MCF 10A (cell line): ENCODE measurements at regions not wholly inside any gene's neighbourhood (a gene's known extent, or its start where the extent isn't known, plus 50 kb on each side); places are given as distances from the start of the nearest gene placed in this dataset.

Experiments used
- BruUV-seq: library from RNA; stranded (reverse); fragments of 400-500 nt; replicated peaks from 2 replicates; lab custom pipeline; 2021; lab: Mats Ljungman, UMichigan
- CTCF ChIA-PET: fragments of 300-600 bp; sonication (Branson Sonifier 250); formaldehyde crosslinking; extraction: SDS; loops from one replicate; lab custom pipeline; 2021; ENCODE audit warnings: antibody characterized with exemption, inconsistent platforms; lab: Yijun Ruan, JAX
- POLR2A ChIA-PET: fragments of 300-600, 350-650 bp; sonication (Branson Sonifier 250); formaldehyde crosslinking; extraction: SDS; loops from one replicate; lab custom pipeline; 2020; ENCODE audit warnings: antibody characterized with exemption, inconsistent platforms; lab: Yijun Ruan, JAX
- DNase-seq: peaks from one replicate; pipeline ENCODE4 v3.0.0-alpha.2; 2018; ENCODE audit not compliant: unreplicated experiment
- H3K27ac Mint-ChIP-seq: one replicate; pipeline ENCODE4 v1.8.0; 2022; ENCODE audit warnings: mild to moderate bottlenecking, low read depth, mixed read lengths; ENCODE audit not compliant: unreplicated experiment
- H3K27me3 Mint-ChIP-seq: one replicate; pipeline ENCODE4 v1.8.0; 2022; ENCODE audit warnings: mixed read lengths; ENCODE audit not compliant: insufficient read depth, unreplicated experiment
- H3K36me3 Mint-ChIP-seq: one replicate; pipeline ENCODE4 v1.8.0; 2022; ENCODE audit warnings: mild to moderate bottlenecking, moderate library complexity, mixed read lengths; ENCODE audit not compliant: insufficient read depth, unreplicated experiment
- H3K4me1 Mint-ChIP-seq: one replicate; pipeline ENCODE4 v1.8.0; 2022; ENCODE audit warnings: mixed read lengths; ENCODE audit not compliant: insufficient read depth, unreplicated experiment
- H3K4me3 Mint-ChIP-seq: one replicate; pipeline ENCODE4 v1.8.0; 2022; ENCODE audit warnings: mild to moderate bottlenecking, moderate library complexity, mixed read lengths; ENCODE audit not compliant: unreplicated experiment
- H3K9me3 Mint-ChIP-seq: one replicate; pipeline ENCODE4 v1.8.0; 2022; ENCODE audit warnings: mixed read lengths; ENCODE audit not compliant: unreplicated experiment
- intact Hi-C: fragments of 100-400 bp; cut with micrococcal nuclease; formaldehyde crosslinking; loops from 2 replicates; pipeline ENCODE4 v1.14.1; 2022
- TF ChIP-seq, protein P1 (sequence below): fragments of 200-600 bp; IDR thresholded peaks from one replicate; pipeline ENCODE4 v1.8.0; 2022; ENCODE audit warnings: antibody characterized with exemption, mild to moderate bottlenecking; ENCODE audit not compliant: unreplicated experiment

DNA sequence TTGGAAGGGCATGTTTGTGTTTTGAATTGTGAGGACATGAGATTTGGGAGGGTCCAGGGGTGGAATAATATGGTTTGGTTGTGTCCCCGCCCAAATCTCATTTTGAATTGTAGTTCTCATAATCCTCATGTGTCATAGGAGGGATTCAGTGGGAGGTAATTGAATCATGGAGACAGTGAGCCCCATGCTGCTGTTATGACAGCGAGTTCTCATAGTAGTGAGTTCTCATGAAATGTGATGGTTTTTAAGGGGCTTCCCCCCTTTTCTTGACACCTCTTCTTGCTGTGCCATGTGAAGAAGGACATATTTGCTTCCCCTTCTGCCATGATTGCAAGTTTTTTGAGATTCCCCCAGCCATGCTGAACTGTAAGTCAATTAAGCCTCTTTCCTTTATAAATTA lies 260.0 kb downstream of the DUSP6 start:
- H3K4me1 Mint-ChIP-seq = no peaks in the 10 kb centered on the region
- BruUV-seq = no TSS peak
- no peaks in the 10 kb centered on the region for H3K27me3 Mint-ChIP-seq
- no peak overlapping the region for H3K4me3 Mint-ChIP-seq
- intact Hi-C loops = no loop called here
- no peaks in the 10 kb centered on the region for H3K36me3 Mint-ChIP-seq
- CTCF ChIA-PET = no interaction called here
- no peak overlapping the region for H3K27ac Mint-ChIP-seq
- TF ChIP-seq, protein P1, sequence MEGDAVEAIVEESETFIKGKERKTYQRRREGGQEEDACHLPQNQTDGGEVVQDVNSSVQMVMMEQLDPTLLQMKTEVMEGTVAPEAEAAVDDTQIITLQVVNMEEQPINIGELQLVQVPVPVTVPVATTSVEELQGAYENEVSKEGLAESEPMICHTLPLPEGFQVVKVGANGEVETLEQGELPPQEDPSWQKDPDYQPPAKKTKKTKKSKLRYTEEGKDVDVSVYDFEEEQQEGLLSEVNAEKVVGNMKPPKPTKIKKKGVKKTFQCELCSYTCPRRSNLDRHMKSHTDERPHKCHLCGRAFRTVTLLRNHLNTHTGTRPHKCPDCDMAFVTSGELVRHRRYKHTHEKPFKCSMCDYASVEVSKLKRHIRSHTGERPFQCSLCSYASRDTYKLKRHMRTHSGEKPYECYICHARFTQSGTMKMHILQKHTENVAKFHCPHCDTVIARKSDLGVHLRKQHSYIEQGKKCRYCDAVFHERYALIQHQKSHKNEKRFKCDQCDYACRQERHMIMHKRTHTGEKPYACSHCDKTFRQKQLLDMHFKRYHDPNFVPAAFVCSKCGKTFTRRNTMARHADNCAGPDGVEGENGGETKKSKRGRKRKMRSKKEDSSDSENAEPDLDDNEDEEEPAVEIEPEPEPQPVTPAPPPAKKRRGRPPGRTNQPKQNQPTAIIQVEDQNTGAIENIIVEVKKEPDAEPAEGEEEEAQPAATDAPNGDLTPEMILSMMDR = no peak
- POLR2A ChIA-PET = interaction anchor here (0.8 to 1.6 kb wide), 2 partner anchors 28 to 933 kb away, joined by 3 read pairs; no protein-coding TSS in a partner anchor
- H3K9me3 Mint-ChIP-seq = peaks cover 15% of the 10 kb centered on the region
- DNase-seq = no peak

DNA sequence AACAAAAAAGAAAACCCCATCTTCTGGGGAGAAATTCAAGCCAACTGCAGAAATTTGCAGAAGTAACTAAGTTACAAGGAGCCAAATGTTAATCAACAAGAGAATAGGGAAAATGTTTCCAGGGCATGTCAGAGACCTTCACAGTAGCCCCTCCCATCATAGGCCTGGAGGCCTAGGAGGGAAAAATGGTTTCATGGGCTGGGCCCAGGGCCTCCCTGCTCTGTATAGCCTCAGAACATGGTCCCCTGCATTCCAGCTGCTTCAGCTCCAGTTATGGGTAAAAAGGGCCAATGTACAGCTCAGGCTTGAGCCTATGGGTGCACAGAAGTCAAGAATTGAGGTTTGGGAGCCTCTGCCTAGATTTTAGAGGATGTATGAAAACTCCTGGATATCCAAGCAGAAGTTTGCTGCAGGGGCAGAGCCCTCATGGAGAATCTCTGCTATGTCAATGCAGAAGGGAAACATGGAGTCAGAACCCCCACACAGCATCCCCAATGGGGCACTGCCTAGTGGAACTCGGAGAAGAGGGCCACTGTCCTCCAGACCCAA lies 260.9 kb downstream of the DUSP6 start:
- H3K27ac Mint-ChIP-seq = no peak overlapping the region
- ChIA-PET CTCF (no interaction called here), POLR2A (interaction anchor here (1.6 kb wide), 1 partner anchor 27 kb away, joined by 3 read pairs; no protein-coding TSS in a partner anchor)
- no peaks in the 10 kb centered on the region for H3K4me1 Mint-ChIP-seq
- peaks cover 15% of the 10 kb centered on the region for H3K9me3 Mint-ChIP-seq
- no peak for DNase-seq
- no peak overlapping the region for H3K4me3 Mint-ChIP-seq
- intact Hi-C loops = no loop called here
- no peaks in the 10 kb centered on the region for H3K27me3 Mint-ChIP-seq
- TF ChIP-seq, protein P1 = no peak
- no peaks in the 10 kb centered on the region for H3K36me3 Mint-ChIP-seq
- no TSS peak for BruUV-seq

DNA sequence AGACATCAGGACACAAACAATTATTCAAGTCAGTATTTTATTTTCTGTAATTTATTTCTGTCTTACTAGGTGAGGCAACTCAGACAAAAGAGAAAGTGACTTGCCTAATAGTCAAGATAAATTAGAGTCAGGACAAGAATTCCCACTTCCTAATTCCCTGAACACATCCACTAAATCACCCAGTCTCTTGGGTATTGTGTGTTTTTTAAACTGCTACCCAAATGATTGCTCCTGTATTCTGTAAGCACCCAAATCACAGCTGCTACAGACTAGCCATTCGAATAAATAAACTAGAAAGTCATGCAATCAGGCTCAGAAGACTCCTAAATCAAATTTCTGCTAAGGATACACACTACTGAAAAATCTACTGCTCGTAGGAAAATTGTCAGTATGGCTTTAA lies 263.0 kb downstream of the DUSP6 start:
- Mint-ChIP-seq H3K36me3 (no peaks in the 10 kb centered on the region), H3K27me3 (no peaks in the 10 kb centered on the region), H3K4me3 (no peak overlapping the region), H3K9me3 (peaks cover 15% of the 10 kb centered on the region), H3K4me1 (no peaks in the 10 kb centered on the region), H3K27ac (no peak overlapping the region)
- ChIA-PET CTCF (no interaction called here), POLR2A (interaction anchor here (0.5 kb wide), 1 partner anchor 1122 kb away, joined by 4 read pairs; no protein-coding TSS in a partner anchor)
- DNase-seq = no peak
- BruUV-seq = no TSS peak
- TF ChIP-seq, protein P1 = no peak
- intact Hi-C loops = no loop called here

DNA sequence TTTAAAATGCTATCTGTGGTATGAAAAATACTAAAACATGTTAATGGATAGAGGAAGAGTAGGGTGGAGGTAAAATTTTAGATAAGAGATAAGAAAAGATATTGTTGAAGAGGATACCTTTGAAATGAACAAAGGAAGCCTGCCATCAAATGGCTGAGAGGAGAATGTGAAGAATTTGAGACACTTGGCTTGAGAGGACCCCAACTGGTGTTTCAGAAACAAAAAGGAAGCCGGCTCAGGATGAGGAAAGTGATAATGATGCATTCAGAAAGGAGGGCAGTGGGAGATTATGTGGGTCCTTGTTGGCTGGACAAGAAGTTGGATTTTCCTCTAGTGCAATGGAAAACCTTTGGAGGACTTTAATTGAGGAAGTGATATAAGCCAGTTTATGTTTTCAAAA lies 264.4 kb downstream of the DUSP6 start:
- Mint-ChIP-seq H3K4me1 (no peaks in the 10 kb centered on the region), H3K9me3 (peaks cover 11% of the 10 kb centered on the region), H3K27me3 (no peaks in the 10 kb centered on the region), H3K36me3 (no peaks in the 10 kb centered on the region), H3K27ac (no peak overlapping the region), H3K4me3 (no peak overlapping the region)
- no TSS peak for BruUV-seq
- TF ChIP-seq, protein P1 = no peak
- CTCF ChIA-PET = no interaction called here
- intact Hi-C loops = no loop called here
- POLR2A ChIA-PET = interaction anchor here (1.0 kb wide), 1 partner anchor 85 kb away, joined by 3 read pairs; no protein-coding TSS in a partner anchor
- no peak for DNase-seq
